WI38 (cell line): ENCODE measurements at regions not wholly inside any gene's neighbourhood (a gene's known extent, or its start where the extent isn't known, plus 50 kb on each side); places are given as distances from the start of the nearest gene placed in this dataset.

Source experiments
- H3K4me3 ChIP-seq: 2 replicates; pipeline ENCODE4 v1.5.1; 2011; ENCODE audit warnings: low read depth, mild to moderate bottlenecking, control low read depth, low read length
- CTCF ChIP-seq: IDR thresholded peaks from 2 replicates; pipeline ENCODE4 v1.5.1; 2012; ENCODE audit warnings: low read depth, mild to moderate bottlenecking, control low read depth, low read length

- H3K4me3 ChIP-seq, result no peak overlapping the region
- no peak for TF ChIP-seq CTCF
Observed at GRCh38 chr10:33800986-33801385, 466.5 kb upstream of the NRP1 start.

- no peak overlapping the region for H3K4me3 ChIP-seq
- TF ChIP-seq CTCF, result no peak
Observed at GRCh38 chr10:33800545-33800944, 466.1 kb upstream of the NRP1 start.

- no peak overlapping the region for H3K4me3 ChIP-seq
- TF ChIP-seq CTCF, result no peak
Observed at GRCh38 chr10:33799944-33800323, 465.5 kb upstream of the NRP1 start.

GRCh38 chr10:33799281-33799943 is 464.9 kb upstream of the NRP1 start:
- TF ChIP-seq CTCF, result no peak
- H3K4me3 ChIP-seq, result no peak overlapping the region

GRCh38 chr10:33798754-33799153 is 464.3 kb upstream of the NRP1 start:
- H3K4me3 ChIP-seq, result no peak overlapping the region
- no peak for TF ChIP-seq CTCF

- no peak overlapping the region for H3K4me3 ChIP-seq
- TF ChIP-seq CTCF, result no peak
Observed at GRCh38 chr10:33796680-33797079, 462.2 kb upstream of the NRP1 start.

GRCh38 chr10:33795529-33795928 is 461.1 kb upstream of the NRP1 start:
- H3K4me3 ChIP-seq, result no peak overlapping the region
- no peak for TF ChIP-seq CTCF
